Astrocyte (in vitro differentiated cells and primary cell): ENCODE measurements at regions not wholly inside any gene's neighbourhood (a gene's known extent, or its start where the extent isn't known, plus 50 kb on each side); places are given as distances from the start of the nearest gene placed in this dataset.

Experiments
- DNase-seq: peaks from one replicate; pipeline ENCODE4 v3.0.0-alpha.2; 2010; ENCODE audit warnings: low read depth
- FAIRE-seq: peaks from 2 replicates; lab custom pipeline; 2011; peaks lifted over from hg19 to GRCh38; lab: Jason Lieb, UNC
- H2AFZ ChIP-seq: 2 replicates; pipeline ENCODE4 v1.6.0; 2012; ENCODE audit warnings: low read depth, low read length, inconsistent platforms
- H3K27ac ChIP-seq: 2 replicates; pipeline ENCODE4 v1.5.1; 2011; ENCODE audit warnings: low read depth, low read length, inconsistent platforms
- H3K27me3 ChIP-seq: 2 replicates; pipeline ENCODE4 v1.6.0; 2011; ENCODE audit warnings: low read length, inconsistent platforms; ENCODE audit not compliant: insufficient read depth
- H3K36me3 ChIP-seq: 2 replicates; pipeline ENCODE4 v1.5.1; 2011; ENCODE audit warnings: low read length, inconsistent platforms; ENCODE audit not compliant: insufficient read depth
- H3K4me1 ChIP-seq: 2 replicates; pipeline ENCODE4 v1.5.1; 2011; ENCODE audit warnings: low read length, inconsistent platforms; ENCODE audit not compliant: insufficient read depth
- H3K4me2 ChIP-seq: 2 replicates; pipeline ENCODE4 v1.6.0; 2012; ENCODE audit warnings: low read length, inconsistent platforms
- H3K4me3 ChIP-seq: 2 replicates; pipeline ENCODE4 v1.5.1; 2011; ENCODE audit warnings: low read depth, mild to moderate bottlenecking, low read length, inconsistent platforms; ENCODE audit not compliant: insufficient read depth
- H3K79me2 ChIP-seq: 2 replicates; pipeline ENCODE4 v1.6.0; 2012; ENCODE audit warnings: mild to moderate bottlenecking, low read length, inconsistent platforms; ENCODE audit not compliant: insufficient read depth
- H3K9ac ChIP-seq: 2 replicates; pipeline ENCODE4 v1.6.0; 2012; ENCODE audit warnings: mild to moderate bottlenecking, low read length, inconsistent platforms
- H3K9me3 ChIP-seq: 2 replicates; pipeline ENCODE4 v1.5.1; 2012; ENCODE audit warnings: low read depth, mild to moderate bottlenecking, low read length, inconsistent platforms; ENCODE audit not compliant: insufficient read depth
- H4K20me1 ChIP-seq: 2 replicates; pipeline ENCODE4 v1.6.0; 2012; ENCODE audit warnings: low read length, inconsistent platforms; ENCODE audit not compliant: insufficient read depth
- H3K27ac Mint-ChIP-seq: one replicate; pipeline ENCODE4 v1.8.0; 2021; ENCODE audit warnings: mild to moderate bottlenecking, mixed read lengths; ENCODE audit not compliant: unreplicated experiment
- H3K27me3 Mint-ChIP-seq: one replicate; pipeline ENCODE4 v1.8.0; 2021; ENCODE audit warnings: low read depth, mixed read lengths; ENCODE audit not compliant: unreplicated experiment
- H3K36me3 Mint-ChIP-seq: one replicate; pipeline ENCODE4 v1.8.0; 2021; ENCODE audit warnings: low read depth, mixed read lengths; ENCODE audit not compliant: unreplicated experiment
- H3K4me1 Mint-ChIP-seq: one replicate; pipeline ENCODE4 v1.8.0; 2021; ENCODE audit warnings: low read depth, mixed read lengths; ENCODE audit not compliant: unreplicated experiment
- H3K4me3 Mint-ChIP-seq: one replicate; pipeline ENCODE4 v1.8.0; 2021; ENCODE audit warnings: mild to moderate bottlenecking, moderate library complexity, mixed read lengths; ENCODE audit not compliant: unreplicated experiment
- H3K9me3 Mint-ChIP-seq: one replicate; pipeline ENCODE4 v1.8.0; 2021; ENCODE audit warnings: mild to moderate bottlenecking, mixed read lengths; ENCODE audit not compliant: unreplicated experiment
- EZH2 ChIP-seq: IDR thresholded peaks from 2 replicates; pipeline ENCODE4 v1.6.1; 2012; ENCODE audit warnings: mild to moderate bottlenecking, low read length, inconsistent platforms; ENCODE audit not compliant: insufficient read depth
- TF ChIP-seq, protein P1 (sequence below): IDR thresholded peaks from 2 replicates; pipeline ENCODE4 v1.5.1; 2011; ENCODE audit warnings: low read depth, mild to moderate bottlenecking, inconsistent platforms, low read length, moderate library complexity; ENCODE audit not compliant: insufficient read depth

- H3K27ac Mint-ChIP-seq: no peak overlapping the region
- H3K9me3 Mint-ChIP-seq: peaks cover 8% of the 10 kb centered on the region
- TF ChIP-seq, protein P1, sequence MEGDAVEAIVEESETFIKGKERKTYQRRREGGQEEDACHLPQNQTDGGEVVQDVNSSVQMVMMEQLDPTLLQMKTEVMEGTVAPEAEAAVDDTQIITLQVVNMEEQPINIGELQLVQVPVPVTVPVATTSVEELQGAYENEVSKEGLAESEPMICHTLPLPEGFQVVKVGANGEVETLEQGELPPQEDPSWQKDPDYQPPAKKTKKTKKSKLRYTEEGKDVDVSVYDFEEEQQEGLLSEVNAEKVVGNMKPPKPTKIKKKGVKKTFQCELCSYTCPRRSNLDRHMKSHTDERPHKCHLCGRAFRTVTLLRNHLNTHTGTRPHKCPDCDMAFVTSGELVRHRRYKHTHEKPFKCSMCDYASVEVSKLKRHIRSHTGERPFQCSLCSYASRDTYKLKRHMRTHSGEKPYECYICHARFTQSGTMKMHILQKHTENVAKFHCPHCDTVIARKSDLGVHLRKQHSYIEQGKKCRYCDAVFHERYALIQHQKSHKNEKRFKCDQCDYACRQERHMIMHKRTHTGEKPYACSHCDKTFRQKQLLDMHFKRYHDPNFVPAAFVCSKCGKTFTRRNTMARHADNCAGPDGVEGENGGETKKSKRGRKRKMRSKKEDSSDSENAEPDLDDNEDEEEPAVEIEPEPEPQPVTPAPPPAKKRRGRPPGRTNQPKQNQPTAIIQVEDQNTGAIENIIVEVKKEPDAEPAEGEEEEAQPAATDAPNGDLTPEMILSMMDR: no peak
- TF ChIP-seq EZH2: no peak
- Histone ChIP-seq H4K20me1 (no peaks in the 10 kb centered on the region), H3K27ac (no peak overlapping the region), H3K4me2 (no peak overlapping the region), H3K4me3 (no peak overlapping the region), H3K4me1 (peaks cover 5% of the 10 kb centered on the region), H3K9me3 (no peaks in the 10 kb centered on the region), H3K27me3 (no peaks in the 10 kb centered on the region), H3K79me2 (no peaks in the 10 kb centered on the region), H3K9ac (no peak overlapping the region), H2AFZ (no peak overlapping the region), H3K36me3 (no peaks in the 10 kb centered on the region)
- H3K4me1 Mint-ChIP-seq: peaks cover 1% of the 10 kb centered on the region
- no peak overlapping the region for H3K4me3 Mint-ChIP-seq
- DNase-seq: no peak
- H3K36me3 Mint-ChIP-seq: no peaks in the 10 kb centered on the region
- no peak for FAIRE-seq
- H3K27me3 Mint-ChIP-seq: peaks cover 4% of the 10 kb centered on the region
Observed at GRCh38 chr1:212189352-212189738, 95.9 kb upstream of the PPP2R5A start.

DNA sequence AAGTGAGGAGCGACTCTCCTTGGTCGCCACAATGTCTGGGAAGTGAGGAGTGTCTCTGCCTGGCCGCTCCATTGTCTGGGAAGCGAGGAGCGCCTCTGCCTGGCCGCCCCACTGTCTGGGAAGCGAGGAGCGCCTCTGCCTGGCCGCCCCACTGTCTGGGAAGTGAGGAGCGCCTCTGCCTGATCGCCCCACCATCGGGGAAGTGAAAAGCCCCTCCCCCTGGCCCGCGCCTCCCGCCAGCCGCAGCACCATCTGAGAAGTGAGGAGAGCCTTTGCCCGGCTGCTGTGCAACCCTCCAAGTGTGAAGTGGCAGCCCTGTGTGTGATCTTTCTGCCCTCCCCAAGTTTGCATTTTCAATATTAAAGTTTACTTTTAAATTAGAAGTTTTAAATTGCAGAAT, 95.0 kb upstream of the PPP2R5A start:
- no peak overlapping the region for H3K9ac ChIP-seq
- H3K79me2 ChIP-seq: no peaks in the 10 kb centered on the region
- no peak overlapping the region for H3K27ac ChIP-seq
- no peak for DNase-seq
- Mint-ChIP-seq H3K4me1 (peaks cover 1% of the 10 kb centered on the region), H3K9me3 (peaks cover 5% of the 10 kb centered on the region), H3K4me3 (no peak overlapping the region), H3K36me3 (no peaks in the 10 kb centered on the region), H3K27me3 (peaks cover 4% of the 10 kb centered on the region), H3K27ac (no peak overlapping the region)
- no peak overlapping the region for H2AFZ ChIP-seq
- H3K4me2 ChIP-seq: no peak overlapping the region
- no peaks in the 10 kb centered on the region for H3K27me3 ChIP-seq
- H4K20me1 ChIP-seq: no peaks in the 10 kb centered on the region
- H3K4me1 ChIP-seq: peaks cover 5% of the 10 kb centered on the region
- H3K36me3 ChIP-seq: no peaks in the 10 kb centered on the region
- TF ChIP-seq EZH2: no peak
- TF ChIP-seq, protein P1: no peak
- no peak overlapping the region for H3K4me3 ChIP-seq
- FAIRE-seq: no peak
- H3K9me3 ChIP-seq: no peaks in the 10 kb centered on the region

- H3K4me1 ChIP-seq: peaks cover 5% of the 10 kb centered on the region
- no peak overlapping the region for H3K4me2 ChIP-seq
- Mint-ChIP-seq H3K4me3 (no peak overlapping the region), H3K36me3 (no peaks in the 10 kb centered on the region), H3K27ac (no peak overlapping the region), H3K9me3 (peaks cover 5% of the 10 kb centered on the region), H3K27me3 (peaks cover 4% of the 10 kb centered on the region), H3K4me1 (peaks cover 1% of the 10 kb centered on the region)
- H3K4me3 ChIP-seq: no peak overlapping the region
- DNase-seq: no peak
- H3K79me2 ChIP-seq: no peaks in the 10 kb centered on the region
- H3K36me3 ChIP-seq: no peaks in the 10 kb centered on the region
- H3K27ac ChIP-seq: no peak overlapping the region
- no peaks in the 10 kb centered on the region for H3K27me3 ChIP-seq
- FAIRE-seq: no peak
- H2AFZ ChIP-seq: no peak overlapping the region
- no peak overlapping the region for H3K9ac ChIP-seq
- H4K20me1 ChIP-seq: no peaks in the 10 kb centered on the region
- H3K9me3 ChIP-seq: no peaks in the 10 kb centered on the region
- TF ChIP-seq, protein P1: no peak
- TF ChIP-seq EZH2: no peak
Observed at GRCh38 chr1:212192261-212192998, 92.8 kb upstream of the PPP2R5A start.
